ENCODE measurements at regions not wholly inside any gene's neighbourhood (a gene's known extent, or its start where the extent isn't known, plus 50 kb on each side); places are given as distances from the start of the nearest gene placed in this dataset.
"Not testable (repeated sequence)": the region's sequence is repeated elsewhere in the genome, so short reads cannot be mapped to it uniquely, and the experiment has no call there.

DNA sequence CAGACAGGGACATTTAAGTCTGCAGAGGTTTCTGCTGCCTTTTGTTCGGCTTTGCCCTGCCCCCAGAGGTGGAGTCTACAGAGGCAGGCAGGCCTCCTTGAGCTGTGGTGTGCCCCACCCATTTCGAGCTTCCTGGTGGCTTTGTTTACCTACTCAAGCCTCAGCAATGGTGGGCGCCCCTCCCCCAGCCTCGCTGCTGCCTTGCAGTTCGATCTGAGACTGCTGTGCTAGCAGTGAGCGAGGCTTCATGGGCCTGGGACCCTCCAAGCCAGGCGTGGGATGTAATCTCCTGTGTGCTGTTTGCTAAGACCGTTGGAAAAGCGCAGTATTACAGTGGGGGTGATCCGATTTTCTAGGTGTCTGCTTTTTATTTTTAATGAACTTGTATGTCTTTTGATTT is 133.6 kb upstream of the NTRK2 start:
- not testable (repeated sequence) for H3K36me3 ChIP-seq; H3K27me3 ChIP-seq; H3K27ac ChIP-seq; H3K4me1 ChIP-seq (ENCODE audit: control insufficient read depth in 1 of 2, insufficient read depth in 1 of 2, low read depth in 1 of 2, low read length in 1 of 2); H3K4me3 ChIP-seq (ENCODE audit: low read depth in 1 of 2, low read length in 1 of 2); H3K9me3 ChIP-seq

DNA sequence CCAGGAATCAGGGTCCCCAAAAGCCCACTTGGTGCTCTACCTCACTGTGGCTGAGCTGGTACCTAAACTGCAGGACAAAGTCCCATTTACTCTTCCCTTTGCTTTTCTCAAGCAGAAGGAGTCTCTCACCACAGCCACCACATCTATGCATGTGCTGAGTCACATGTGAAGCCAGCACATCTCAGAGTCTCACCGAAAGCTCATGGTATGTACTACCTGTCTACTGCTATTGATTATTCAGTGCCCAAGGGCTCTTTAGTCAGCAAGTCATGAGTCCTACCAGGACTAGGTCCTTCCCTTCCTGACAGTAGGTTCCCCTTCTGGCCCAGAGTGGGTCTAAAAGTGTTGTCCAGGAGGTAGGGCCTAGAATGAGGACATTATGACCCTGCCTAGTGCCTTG is 130.7 kb upstream of the NTRK2 start:
- H3K27ac ChIP-seq: no peak overlapping the region
- TF ChIP-seq, protein P1, sequence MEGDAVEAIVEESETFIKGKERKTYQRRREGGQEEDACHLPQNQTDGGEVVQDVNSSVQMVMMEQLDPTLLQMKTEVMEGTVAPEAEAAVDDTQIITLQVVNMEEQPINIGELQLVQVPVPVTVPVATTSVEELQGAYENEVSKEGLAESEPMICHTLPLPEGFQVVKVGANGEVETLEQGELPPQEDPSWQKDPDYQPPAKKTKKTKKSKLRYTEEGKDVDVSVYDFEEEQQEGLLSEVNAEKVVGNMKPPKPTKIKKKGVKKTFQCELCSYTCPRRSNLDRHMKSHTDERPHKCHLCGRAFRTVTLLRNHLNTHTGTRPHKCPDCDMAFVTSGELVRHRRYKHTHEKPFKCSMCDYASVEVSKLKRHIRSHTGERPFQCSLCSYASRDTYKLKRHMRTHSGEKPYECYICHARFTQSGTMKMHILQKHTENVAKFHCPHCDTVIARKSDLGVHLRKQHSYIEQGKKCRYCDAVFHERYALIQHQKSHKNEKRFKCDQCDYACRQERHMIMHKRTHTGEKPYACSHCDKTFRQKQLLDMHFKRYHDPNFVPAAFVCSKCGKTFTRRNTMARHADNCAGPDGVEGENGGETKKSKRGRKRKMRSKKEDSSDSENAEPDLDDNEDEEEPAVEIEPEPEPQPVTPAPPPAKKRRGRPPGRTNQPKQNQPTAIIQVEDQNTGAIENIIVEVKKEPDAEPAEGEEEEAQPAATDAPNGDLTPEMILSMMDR (IDR thresholded peaks at IDR 0.05): no peak
- no peaks in the 10 kb centered on the region for H3K4me1 ChIP-seq (ENCODE audit: control insufficient read depth in 1 of 2, insufficient read depth in 1 of 2, low read depth in 1 of 2, low read length in 1 of 2)
- H3K27me3 ChIP-seq: no peaks in the 10 kb centered on the region
- no peaks in the 10 kb centered on the region for H3K36me3 ChIP-seq
- H3K4me3 ChIP-seq (ENCODE audit: low read depth in 1 of 2, low read length in 1 of 2): no peak overlapping the region
- H3K9me3 ChIP-seq: no peaks in the 10 kb centered on the region

DNA sequence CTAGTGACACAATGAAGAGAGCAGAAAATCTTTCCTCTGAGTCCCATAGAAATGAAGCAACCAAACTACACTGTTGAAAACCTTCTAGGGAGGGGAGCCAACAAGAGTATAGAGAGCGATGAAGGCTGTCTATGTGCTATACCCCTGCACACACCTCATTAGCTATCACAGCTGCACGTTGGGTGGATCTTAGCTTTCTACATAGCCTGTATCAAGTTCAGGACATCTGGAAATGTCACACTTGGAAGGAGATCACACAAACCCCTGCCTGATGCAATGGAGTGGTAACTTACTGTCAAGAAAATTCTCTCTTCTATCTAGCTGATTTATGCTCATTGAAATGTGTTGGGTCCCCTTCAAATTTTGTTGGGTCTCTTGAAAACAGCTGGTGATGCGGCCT is 127.0 kb upstream of the NTRK2 start:
- TF ChIP-seq, protein P1 (IDR thresholded peaks at IDR 0.05): no peak
- Histone ChIP-seq H3K4me1 (ENCODE audit: control insufficient read depth in 1 of 2, insufficient read depth in 1 of 2, low read depth in 1 of 2, low read length in 1 of 2) (no peaks in the 10 kb centered on the region), H3K4me3 (ENCODE audit: low read depth in 1 of 2, low read length in 1 of 2) (no peak overlapping the region), H3K27me3 (no peaks in the 10 kb centered on the region), H3K36me3 (no peaks in the 10 kb centered on the region), H3K9me3 (no peaks in the 10 kb centered on the region), H3K27ac (no peak overlapping the region)

DNA sequence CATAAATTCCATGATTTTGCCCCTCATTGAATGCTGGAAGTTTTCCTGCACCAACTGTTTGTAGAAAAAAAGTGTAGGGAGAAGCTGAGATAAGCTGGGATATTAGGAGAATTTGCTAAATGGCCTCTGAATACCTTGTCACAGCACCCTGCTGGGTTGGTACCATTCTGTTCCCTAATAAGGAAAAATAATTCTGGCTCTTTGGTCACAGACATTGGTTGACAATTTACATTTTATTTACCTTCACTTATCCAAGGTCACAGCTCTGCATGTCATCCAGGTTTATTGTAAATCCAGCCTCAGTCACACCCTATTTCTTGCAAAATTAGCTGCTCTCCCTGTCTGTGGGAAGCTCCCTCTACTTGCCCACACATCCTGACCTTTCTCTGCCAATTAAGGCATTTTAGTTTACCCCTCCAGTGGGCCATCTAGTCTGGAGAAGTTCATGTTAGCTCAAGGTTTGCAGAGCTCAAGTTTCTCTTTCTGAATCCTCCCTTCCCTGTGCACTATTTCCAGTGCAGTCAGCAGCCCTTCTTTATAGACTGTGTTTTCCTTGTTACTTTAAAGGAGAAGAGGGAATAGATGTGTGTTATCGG is 115.4 kb upstream of the NTRK2 start:
- Histone ChIP-seq H3K36me3 (no peaks in the 10 kb centered on the region), H3K4me1 (ENCODE audit: control insufficient read depth in 1 of 2, insufficient read depth in 1 of 2, low read depth in 1 of 2, low read length in 1 of 2) (no peaks in the 10 kb centered on the region), H3K4me3 (ENCODE audit: low read depth in 1 of 2, low read length in 1 of 2) (no peak overlapping the region), H3K9me3 (no peaks in the 10 kb centered on the region), H3K27me3 (no peaks in the 10 kb centered on the region), H3K27ac (no peak overlapping the region)
- TF ChIP-seq, protein P1 (IDR thresholded peaks at IDR 0.05): no peak

DNA sequence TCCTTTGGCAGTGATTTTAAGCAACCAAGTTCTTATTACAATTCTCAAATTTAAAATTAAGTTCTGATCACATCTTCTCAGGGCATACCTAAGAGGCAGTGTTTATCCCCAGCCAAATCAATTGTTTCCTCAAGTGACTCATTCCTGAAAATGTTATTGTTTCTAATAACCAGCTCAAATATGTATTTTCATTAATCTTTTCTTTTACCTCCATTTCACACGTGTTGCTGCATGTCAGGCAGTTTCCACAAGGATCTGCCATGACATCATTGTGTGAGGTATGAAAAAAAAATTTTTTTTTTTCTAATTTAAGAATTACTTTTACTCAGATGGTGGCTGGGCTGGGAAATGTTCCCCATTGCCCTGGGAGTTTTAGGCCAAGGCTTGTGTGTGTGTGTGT is 113.0 kb upstream of the NTRK2 start:
- H3K36me3 ChIP-seq: no peaks in the 10 kb centered on the region
- H3K27me3 ChIP-seq: no peaks in the 10 kb centered on the region
- TF ChIP-seq, protein P1 (IDR thresholded peaks at IDR 0.05): no peak
- no peaks in the 10 kb centered on the region for H3K9me3 ChIP-seq
- H3K4me1 ChIP-seq (ENCODE audit: control insufficient read depth in 1 of 2, insufficient read depth in 1 of 2, low read depth in 1 of 2, low read length in 1 of 2): no peaks in the 10 kb centered on the region
- H3K4me3 ChIP-seq (ENCODE audit: low read depth in 1 of 2, low read length in 1 of 2): no peak overlapping the region
- H3K27ac ChIP-seq: no peak overlapping the region

DNA sequence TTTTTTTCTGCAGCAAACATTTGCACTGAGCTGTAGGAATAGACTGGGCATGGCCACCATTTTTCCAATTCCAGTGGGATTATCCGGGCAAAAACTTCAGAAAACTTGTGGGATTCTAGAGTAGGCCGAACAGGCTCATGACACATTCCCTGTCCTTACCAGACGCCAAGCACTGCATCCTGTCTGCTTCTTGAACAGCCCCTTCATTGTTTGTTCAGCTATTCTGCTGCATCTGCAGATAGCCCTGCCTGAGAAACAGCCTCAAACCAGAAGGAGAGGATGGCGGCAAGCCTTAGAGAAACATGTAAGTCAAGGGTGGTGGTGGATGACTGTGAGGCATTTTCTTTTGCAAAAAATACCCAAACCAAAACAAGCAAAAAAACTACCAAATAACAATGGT is 111.8 kb upstream of the NTRK2 start:
- TF ChIP-seq, protein P1 (IDR thresholded peaks at IDR 0.05): no peak
- Histone ChIP-seq H3K9me3 (no peaks in the 10 kb centered on the region), H3K27ac (no peak overlapping the region), H3K27me3 (no peaks in the 10 kb centered on the region), H3K4me3 (ENCODE audit: low read depth in 1 of 2, low read length in 1 of 2) (no peak overlapping the region), H3K4me1 (ENCODE audit: control insufficient read depth in 1 of 2, insufficient read depth in 1 of 2, low read depth in 1 of 2, low read length in 1 of 2) (no peaks in the 10 kb centered on the region), H3K36me3 (no peaks in the 10 kb centered on the region)

Measured in neutrophil (primary cell).